HG02973 (cell line): ENCODE measurements at regions not wholly inside any gene's neighbourhood (a gene's known extent, or its start where the extent isn't known, plus 50 kb on each side); places are given as distances from the start of the nearest gene placed in this dataset.

ENCODE experiments used
- ATAC-seq: cut with Tn5 transposase; IDR thresholded peaks from one replicate; pipeline ENCODE4 v1.9.1; 2021; ENCODE audit warnings: moderate library complexity; ENCODE audit not compliant: unreplicated experiment

DNA sequence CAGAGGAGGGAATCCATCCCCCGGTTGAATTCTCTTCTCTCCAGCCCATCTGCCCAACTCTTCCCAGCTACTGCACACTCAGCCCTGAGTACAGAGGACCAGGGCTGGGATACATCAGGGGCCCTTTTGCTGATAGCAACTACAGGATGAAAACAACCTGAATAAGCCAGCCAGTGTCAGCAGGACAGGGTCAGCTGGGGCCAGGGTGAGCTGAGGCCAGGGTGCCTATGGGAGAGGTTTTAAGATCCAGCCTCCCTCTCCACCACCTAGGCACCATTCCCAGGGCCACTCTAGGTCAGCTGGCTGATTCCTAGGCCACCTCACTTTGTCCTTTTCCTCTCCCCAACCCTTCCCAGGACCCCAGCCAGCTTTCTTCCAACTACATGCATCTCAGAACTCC is 83.8 kb downstream of the MRPL46 start:
- no peak for ATAC-seq

DNA sequence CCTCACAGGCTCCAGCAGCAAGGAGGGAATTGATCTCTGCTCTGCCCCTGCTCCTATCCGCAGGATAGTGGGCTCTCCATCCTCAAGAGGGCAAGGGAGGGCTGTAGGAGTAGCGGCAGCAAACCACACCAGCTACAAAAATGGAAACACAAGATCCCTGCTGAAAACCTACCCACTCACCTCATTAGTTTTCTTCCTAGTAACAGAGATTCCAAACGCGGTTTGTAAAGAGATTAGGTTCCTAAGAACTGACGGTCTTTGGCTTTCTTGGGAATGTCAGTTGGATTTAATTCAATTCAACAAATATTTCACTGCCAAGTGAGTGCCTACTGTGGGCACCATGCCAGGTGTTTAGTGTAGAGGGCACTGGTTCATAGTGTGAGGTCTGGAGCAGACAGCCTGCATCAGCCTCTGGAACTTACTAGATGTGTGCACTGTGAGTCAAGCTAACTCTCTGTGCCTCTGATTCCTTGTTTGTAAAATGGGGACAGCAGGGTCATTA is 84.7 kb downstream of the MRPL46 start:
- ATAC-seq = no peak

DNA sequence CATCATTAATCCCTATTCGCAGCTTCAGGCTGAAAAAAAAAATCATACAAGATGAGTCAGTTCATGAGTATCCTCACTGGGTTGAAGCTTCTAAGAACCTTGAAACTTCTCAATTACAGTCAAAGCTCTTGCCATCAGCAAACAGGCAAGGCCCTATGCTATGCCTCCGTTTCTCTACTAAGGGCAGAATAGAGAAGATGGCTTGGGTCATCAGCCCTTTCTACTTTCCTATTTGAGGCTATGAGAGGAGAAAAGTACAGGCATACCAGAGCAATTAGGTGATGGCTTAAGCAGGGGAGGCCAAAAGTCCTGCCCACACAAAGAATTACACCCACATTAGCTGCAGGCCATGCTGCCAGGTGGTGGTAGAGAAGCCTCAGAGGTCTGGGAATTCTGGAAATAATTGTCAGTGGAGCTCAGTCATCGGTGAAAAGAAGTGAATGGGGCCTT is 89.0 kb downstream of the MRPL46 start:
- no peak for ATAC-seq

DNA sequence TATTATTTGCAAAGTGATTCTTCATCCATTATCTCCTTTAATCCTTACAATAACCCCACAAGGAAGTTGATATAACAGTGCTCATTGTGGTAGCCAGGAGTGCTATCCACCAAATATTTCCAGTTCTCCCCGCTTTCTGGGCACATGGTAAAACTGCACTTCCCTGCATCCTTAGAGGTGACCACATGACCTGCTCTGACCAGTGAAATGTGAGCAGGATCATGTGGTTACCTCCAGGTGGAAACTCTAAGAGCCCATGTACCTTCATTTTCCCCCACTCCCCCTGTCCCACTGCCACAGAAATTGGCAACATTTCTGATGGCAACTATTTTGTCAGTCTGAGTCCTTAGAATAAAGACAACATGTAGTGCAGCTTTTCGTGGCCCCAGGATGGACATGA is 89.7 kb downstream of the MRPL46 start:
- no peak for ATAC-seq

- ATAC-seq = no peak
Measured at GRCh38 chr15:88376574-88377174, 90.5 kb downstream of the MRPL46 start.

DNA sequence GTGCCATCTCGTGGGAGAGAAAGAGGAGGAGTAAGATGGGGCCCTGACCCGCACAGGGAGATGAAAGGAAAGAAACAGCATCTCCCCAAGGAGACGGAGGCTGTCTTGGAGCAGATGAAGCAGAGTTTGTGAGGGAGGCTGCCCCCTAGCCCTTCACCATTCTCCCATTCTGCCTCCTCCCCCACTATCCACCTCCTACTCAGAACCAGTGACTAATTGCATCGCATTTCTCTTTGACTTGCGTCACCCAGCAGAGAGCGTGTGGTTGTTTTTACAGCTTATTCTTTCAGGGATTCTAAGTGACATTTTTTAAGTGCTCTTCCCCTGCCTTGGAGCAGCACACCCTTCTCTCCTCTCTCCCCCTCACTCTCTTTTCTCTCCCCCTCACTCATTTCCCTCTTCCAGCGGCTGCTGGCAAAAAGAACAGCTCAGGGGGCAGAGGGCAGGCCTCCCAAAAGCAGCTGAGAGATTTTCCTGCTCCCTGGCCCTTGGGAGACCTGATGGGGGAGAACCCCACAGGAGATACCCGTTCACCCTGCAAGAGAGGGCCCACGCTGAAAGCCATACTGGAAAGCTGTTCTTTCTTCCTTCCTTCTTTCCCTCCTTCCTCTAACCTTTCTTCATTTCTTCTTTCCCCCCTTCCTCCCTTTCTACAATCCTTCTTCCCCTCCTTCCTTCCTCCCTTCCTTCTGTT is 91.8 kb downstream of the MRPL46 start:
- ATAC-seq = no peak

DNA sequence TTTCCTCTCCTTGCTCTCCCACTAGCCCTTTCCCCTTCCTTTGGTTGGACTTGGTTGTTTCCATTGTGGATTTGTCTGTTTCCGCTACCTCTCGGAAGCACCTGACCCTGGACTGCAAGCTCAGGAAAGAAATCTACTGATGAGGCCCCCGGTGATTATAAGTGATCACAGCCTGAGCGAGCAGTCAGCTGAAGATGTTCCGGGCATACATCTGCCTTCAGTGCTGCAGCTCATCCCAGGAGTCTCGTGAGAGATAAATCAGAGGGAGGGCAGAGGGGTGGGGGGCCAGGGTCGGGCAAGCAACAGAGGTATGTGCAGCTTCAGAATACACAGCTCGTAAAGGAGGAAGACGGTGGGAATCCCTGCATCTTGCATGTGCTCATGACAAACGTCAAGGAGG is 102.1 kb downstream of the MRPL46 start:
- no peak for ATAC-seq

GRCh38 chr15:88348579-88349230 is 92.2 kb upstream of the NTRK3 start:
- ATAC-seq = no peak

GRCh38 chr15:88345962-88346361 is 89.4 kb upstream of the NTRK3 start:
- ATAC-seq = no peak

GRCh38 chr15:88344786-88345185 is 88.2 kb upstream of the NTRK3 start:
- no peak for ATAC-seq

DNA sequence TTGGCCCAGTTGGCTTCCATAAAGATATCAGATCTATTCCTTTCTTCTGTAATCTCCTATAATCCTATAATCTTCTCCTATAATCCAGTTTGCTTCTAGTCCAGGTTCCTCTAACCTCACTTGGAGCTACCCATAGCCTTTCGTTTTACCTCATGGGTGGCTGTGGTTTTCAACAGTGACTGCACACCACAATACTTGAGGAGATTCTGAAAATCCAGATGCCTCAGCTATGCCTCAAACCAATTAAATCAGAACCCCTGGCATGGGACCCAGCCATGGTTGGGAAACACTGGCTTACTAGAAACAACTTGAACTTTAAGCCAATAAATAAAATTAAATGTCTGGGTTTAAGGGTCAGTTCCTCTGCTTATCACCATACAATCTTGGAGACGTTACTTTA is 86.1 kb upstream of the NTRK3 start:
- ATAC-seq = no peak

DNA sequence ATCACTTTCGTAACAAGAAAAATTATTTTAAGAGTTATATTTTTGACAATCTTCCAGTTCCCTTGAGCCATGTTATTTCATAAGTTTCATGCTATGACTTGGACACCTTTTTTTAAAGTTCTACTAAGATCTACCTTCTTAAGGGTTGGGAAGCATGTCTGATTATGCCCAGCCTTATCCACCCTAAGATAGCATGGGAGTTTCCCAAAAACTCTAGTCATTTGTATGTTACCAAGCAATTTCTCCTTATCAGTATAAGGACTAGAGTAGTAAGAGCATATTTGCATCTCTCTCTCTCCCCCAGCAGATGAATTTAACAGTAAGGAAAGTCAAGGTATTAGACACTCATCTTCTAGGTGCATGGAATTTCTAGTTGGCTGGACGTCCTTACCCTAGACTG is 85.1 kb upstream of the NTRK3 start:
- no peak for ATAC-seq

DNA sequence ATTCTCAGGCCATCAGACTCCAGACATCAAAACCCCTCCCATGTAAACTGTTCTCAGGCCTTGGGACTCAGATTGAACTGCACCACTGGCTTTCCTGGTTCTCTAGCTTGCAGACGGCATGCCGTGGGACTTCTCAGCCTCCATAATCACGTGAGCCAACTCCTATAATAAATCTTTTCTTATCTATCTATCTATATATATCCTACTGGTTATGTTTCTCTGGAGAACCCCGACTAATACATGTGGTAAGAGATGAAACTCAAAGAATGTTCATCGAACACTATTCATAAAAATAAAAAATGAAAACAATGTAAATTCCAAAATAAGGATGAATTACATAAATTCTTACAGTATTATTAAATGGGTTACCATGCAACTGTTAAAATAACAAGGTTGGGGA is 84.5 kb upstream of the NTRK3 start:
- no peak for ATAC-seq

- ATAC-seq = no peak
Measured at GRCh38 chr15:88337993-88338392, 81.5 kb upstream of the NTRK3 start.

DNA sequence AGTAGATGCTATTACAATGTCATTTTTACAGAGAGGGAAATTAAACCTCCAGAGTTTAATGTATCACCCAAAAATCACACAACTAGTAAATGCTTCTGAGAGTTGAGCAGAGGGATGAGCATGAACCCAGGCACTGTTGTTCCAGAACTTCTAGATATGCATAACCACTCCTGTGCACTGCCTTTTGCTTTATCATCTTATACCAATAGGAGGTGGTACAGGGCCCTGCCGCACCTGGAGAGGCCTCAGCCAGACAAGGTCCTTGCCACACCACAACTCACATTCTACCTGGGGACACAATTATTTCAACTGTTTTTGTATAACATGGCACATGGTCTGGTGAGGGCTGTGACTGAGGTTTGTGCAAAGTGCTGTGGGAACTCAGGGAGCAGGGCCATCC is 78.5 kb upstream of the NTRK3 start:
- no peak for ATAC-seq

DNA sequence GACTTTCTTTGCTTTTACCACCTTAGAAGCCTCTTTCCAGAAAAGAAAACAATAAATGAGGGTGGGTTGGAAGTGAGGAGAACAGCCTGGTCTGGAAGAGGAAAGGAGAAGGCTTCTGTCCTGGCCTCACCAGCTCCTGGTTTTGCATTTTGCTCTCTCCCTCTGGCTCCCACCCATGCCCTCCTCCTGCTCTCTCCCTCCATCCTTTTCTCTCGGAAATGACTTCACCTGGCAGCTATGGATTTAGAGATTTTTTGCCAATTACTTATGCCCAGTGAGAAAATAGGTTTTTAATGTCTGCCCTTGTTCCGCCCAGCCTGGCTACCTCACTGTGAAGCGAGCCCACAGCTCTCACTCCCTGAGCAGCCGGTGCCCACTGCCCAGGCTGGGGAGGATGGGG is 77.9 kb upstream of the NTRK3 start:
- ATAC-seq = no peak

- peak; percentile 63 for ATAC-seq
Measured at GRCh38 chr15:88331291-88331690, 74.8 kb upstream of the NTRK3 start.

DNA sequence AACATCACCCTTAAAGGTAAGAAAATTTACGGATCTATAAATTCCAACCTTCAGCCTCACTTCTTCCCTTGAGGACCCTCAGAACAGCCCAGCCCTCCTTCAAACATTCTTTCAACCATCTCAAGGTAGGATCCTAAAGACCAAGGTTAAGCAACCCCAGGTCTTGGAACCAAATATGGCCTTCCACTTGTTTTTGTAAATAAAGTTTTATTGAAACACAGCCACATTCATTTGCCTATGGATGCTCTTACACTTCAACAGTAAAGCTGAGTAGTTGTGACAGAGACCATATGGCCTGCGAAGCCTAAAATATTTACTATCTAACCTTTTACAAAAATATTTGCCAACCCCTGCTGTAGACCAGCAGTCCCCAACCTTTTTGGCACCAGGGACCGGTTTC is 70.4 kb upstream of the NTRK3 start:
- no peak for ATAC-seq

GRCh38 chr15:88324741-88325065 is 68.2 kb upstream of the NTRK3 start:
- no peak for ATAC-seq

DNA sequence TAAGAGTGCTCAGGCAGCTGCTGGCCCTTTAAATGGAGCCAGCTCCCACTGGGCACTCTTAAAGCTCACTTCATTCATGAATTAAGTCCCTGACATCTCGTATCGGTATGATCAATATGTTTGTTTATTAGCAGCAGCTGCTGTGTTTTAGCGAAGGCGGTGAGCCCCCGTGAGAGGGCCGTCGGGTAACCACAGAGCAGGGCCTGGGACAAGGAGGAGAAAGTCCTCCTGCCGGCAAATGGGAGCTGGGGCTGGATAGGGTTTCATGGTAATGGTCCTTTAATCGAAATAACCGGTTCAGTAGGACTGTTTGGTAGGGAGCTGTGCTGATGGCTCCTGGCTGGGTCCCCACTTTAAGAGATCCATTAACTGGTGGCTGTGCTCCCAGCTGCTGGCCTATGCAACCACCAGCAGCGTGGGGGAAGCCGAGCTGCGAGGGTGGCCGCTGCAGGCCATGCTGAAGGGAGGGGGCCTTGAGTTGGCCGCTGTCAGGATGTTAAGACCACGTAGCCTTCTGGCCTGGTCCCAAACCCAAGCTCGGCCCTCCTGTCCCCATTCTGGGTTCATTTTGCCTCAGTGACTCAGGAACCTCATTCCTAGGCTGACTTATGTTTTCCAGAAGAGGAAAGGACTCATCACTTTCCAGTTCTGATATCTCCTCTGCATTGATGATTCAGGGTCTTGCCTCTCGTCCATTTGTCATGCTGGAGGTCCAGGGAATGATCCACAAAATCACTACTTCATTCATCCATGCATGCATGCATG is 67.6 kb upstream of the NTRK3 start:
- ATAC-seq = no peak

GRCh38 chr15:88323468-88323867 is 66.9 kb upstream of the NTRK3 start:
- no peak for ATAC-seq

- no peak for ATAC-seq
Measured at GRCh38 chr15:88322461-88322860, 65.9 kb upstream of the NTRK3 start.
